GM21737 (cell line): ENCODE measurements at regions not wholly inside any gene's neighbourhood (a gene's known extent, or its start where the extent isn't known, plus 50 kb on each side); places are given as distances from the start of the nearest gene placed in this dataset.

Experiments
- ATAC-seq: cut with Tn5 transposase; IDR thresholded peaks from one replicate; pipeline ENCODE4 v1.9.1; 2021; ENCODE audit warnings: mild to moderate bottlenecking, moderate library complexity; ENCODE audit not compliant: unreplicated experiment

GRCh38 chr5:145283141-145283810 is 551.9 kb downstream of the PRELID2 start:
- ATAC-seq, result no peak

GRCh38 chr5:145280806-145281205 is 554.3 kb downstream of the PRELID2 start:
- ATAC-seq, result no peak

- no peak for ATAC-seq
Observed at GRCh38 chr5:145280214-145280613, 554.9 kb downstream of the PRELID2 start.

GRCh38 chr5:145260670-145261069 is 574.5 kb downstream of the PRELID2 start:
- ATAC-seq, result no peak

GRCh38 chr5:145247745-145248040 is 587.4 kb downstream of the PRELID2 start:
- no peak for ATAC-seq

GRCh38 chr5:145246961-145247744 is 588.0 kb downstream of the PRELID2 start:
- no peak for ATAC-seq

GRCh38 chr5:145246379-145246778 is 588.8 kb downstream of the PRELID2 start:
- ATAC-seq, result no peak

- ATAC-seq, result no peak
Observed at GRCh38 chr5:145245354-145245753, 589.8 kb downstream of the PRELID2 start.

GRCh38 chr5:145244788-145245187 is 590.4 kb downstream of the PRELID2 start:
- ATAC-seq, result no peak

GRCh38 chr5:145244251-145244650 is 590.9 kb downstream of the PRELID2 start:
- ATAC-seq, result no peak

- no peak for ATAC-seq
Observed at GRCh38 chr5:145243016-145243415, 592.1 kb downstream of the PRELID2 start.

- ATAC-seq, result no peak
Observed at GRCh38 chr5:145242551-145242950, 592.6 kb downstream of the PRELID2 start.

GRCh38 chr5:145237843-145238242 is 597.3 kb downstream of the PRELID2 start:
- no peak for ATAC-seq

GRCh38 chr5:145236983-145237382 is 598.2 kb downstream of the PRELID2 start:
- no peak for ATAC-seq

GRCh38 chr5:145236127-145236526 is 599.0 kb downstream of the PRELID2 start:
- ATAC-seq, result no peak

- ATAC-seq, result no peak
Observed at GRCh38 chr5:145233461-145233860, 601.7 kb downstream of the PRELID2 start.

GRCh38 chr5:145230781-145231180 is 604.4 kb downstream of the PRELID2 start:
- no peak for ATAC-seq

GRCh38 chr5:145228564-145228963 is 606.6 kb downstream of the PRELID2 start:
- ATAC-seq, result no peak

GRCh38 chr5:145227881-145228280 is 607.3 kb downstream of the PRELID2 start:
- ATAC-seq, result no peak

GRCh38 chr5:145226726-145227125 is 608.4 kb downstream of the PRELID2 start:
- ATAC-seq, result no peak

- ATAC-seq, result no peak
Observed at GRCh38 chr5:145225529-145225928, 609.6 kb downstream of the PRELID2 start.

- ATAC-seq, result no peak
Observed at GRCh38 chr5:145223582-145223981, 611.6 kb downstream of the PRELID2 start.

- ATAC-seq, result no peak
Observed at GRCh38 chr5:145222622-145223021, 612.5 kb downstream of the PRELID2 start.
